H9 (cell line): ENCODE measurements at regions not wholly inside any gene's neighbourhood (a gene's known extent, or its start where the extent isn't known, plus 50 kb on each side); places are given as distances from the start of the nearest gene placed in this dataset.

Experiments used
- DNase-seq: peaks from one replicate; pipeline ENCODE4 v3.0.0-alpha.2; 2017
- H2AFZ ChIP-seq: one replicate; pipeline ENCODE4 v1.6.1; 2013; ENCODE audit warnings: mild to moderate bottlenecking, low read length, control low read depth, moderate library complexity
- H2AK5ac ChIP-seq: 2 replicates; pipeline ENCODE4 v1.6.1; 2013; ENCODE audit warnings: low read length, control low read depth, mixed read lengths; ENCODE audit not compliant: insufficient read length
- H2BK120ac ChIP-seq: one replicate; pipeline ENCODE4 v1.6.1; 2013; ENCODE audit warnings: low read depth, mild to moderate bottlenecking, low read length, control low read depth, inconsistent platforms; ENCODE audit not compliant: poor library complexity, severe bottlenecking
- H2BK12ac ChIP-seq: 2 replicates; pipeline ENCODE4 v1.6.1; 2013; ENCODE audit warnings: low read length, control low read depth, mixed read lengths, low read depth; ENCODE audit not compliant: insufficient read length
- H2BK15ac ChIP-seq: 2 replicates; pipeline ENCODE4 v1.6.1; 2013; ENCODE audit warnings: low read depth, low read length, control low read depth
- H2BK20ac ChIP-seq: one replicate; pipeline ENCODE4 v1.6.1; 2013; ENCODE audit warnings: low read depth, mild to moderate bottlenecking, low read length, control low read depth, inconsistent platforms; ENCODE audit not compliant: poor library complexity, severe bottlenecking
- H2BK5ac ChIP-seq: 2 replicates; pipeline ENCODE4 v1.6.1; 2013; ENCODE audit warnings: low read length, control low read depth, mixed read lengths; ENCODE audit not compliant: insufficient read length
- H3K14ac ChIP-seq: 2 replicates; pipeline ENCODE4 v1.6.1; 2013; ENCODE audit warnings: low read length, control low read depth; ENCODE audit not compliant: insufficient read depth
- H3K18ac ChIP-seq: 2 replicates; pipeline ENCODE4 v1.6.1; 2013; ENCODE audit warnings: low read depth, mild to moderate bottlenecking, mixed read lengths, low read length, control low read depth; ENCODE audit not compliant: insufficient read length
- H3K23ac ChIP-seq: 2 replicates; pipeline ENCODE4 v1.6.1; 2013; ENCODE audit warnings: low read length, control low read depth, mixed read lengths, low read depth; ENCODE audit not compliant: insufficient read length
- H3K23me2 ChIP-seq: 2 replicates; pipeline ENCODE4 v1.6.1; 2013; ENCODE audit warnings: low read depth, mild to moderate bottlenecking, mixed read lengths, low read length, control low read depth; ENCODE audit not compliant: insufficient read length, poor library complexity, severe bottlenecking
- H3K27ac ChIP-seq: 2 replicates; pipeline ENCODE4 v1.5.1; 2013; ENCODE audit warnings: low read length, control low read depth, mixed read lengths, low read depth; ENCODE audit not compliant: insufficient read length
- H3K27me3 ChIP-seq: 2 replicates; pipeline ENCODE4 v1.6.1; 2013; ENCODE audit warnings: low read length, control low read depth, inconsistent platforms; ENCODE audit not compliant: insufficient read depth
- H3K4ac ChIP-seq: 2 replicates; pipeline ENCODE4 v1.6.1; 2013; ENCODE audit warnings: low read depth, mild to moderate bottlenecking, control low read depth, inconsistent platforms, low read length, moderate library complexity
- H3K4me1 ChIP-seq: 2 replicates; pipeline ENCODE4 v1.6.1; 2013; ENCODE audit warnings: low read length, control low read depth, inconsistent platforms; ENCODE audit not compliant: insufficient read depth
- H3K4me2 ChIP-seq: 2 replicates; pipeline ENCODE4 v1.6.1; 2013; ENCODE audit warnings: low read length, control low read depth, mixed read lengths; ENCODE audit not compliant: insufficient read length, insufficient read depth
- H3K56ac ChIP-seq: 2 replicates; pipeline ENCODE4 v1.6.1; 2013; ENCODE audit warnings: low read depth, mild to moderate bottlenecking, mixed read lengths, low read length, control low read depth; ENCODE audit not compliant: insufficient read length
- H3K79me1 ChIP-seq: 2 replicates; pipeline ENCODE4 v1.6.1; 2013; ENCODE audit warnings: low read depth, mild to moderate bottlenecking, moderate library complexity, low read length, control low read depth, inconsistent platforms; ENCODE audit not compliant: insufficient read depth, poor library complexity, severe bottlenecking
- H3K79me2 ChIP-seq: 2 replicates; pipeline ENCODE4 v1.6.1; 2013; ENCODE audit warnings: low read length, control low read depth, inconsistent platforms; ENCODE audit not compliant: insufficient read depth
- H3K9ac ChIP-seq: 2 replicates; pipeline ENCODE4 v1.6.1; 2013; ENCODE audit warnings: low read length, control low read depth, mixed read lengths; ENCODE audit not compliant: insufficient read length; ENCODE audit errors: extremely low read depth
- H3K9me3 ChIP-seq: one replicate; pipeline ENCODE4 v1.6.1; 2013; ENCODE audit warnings: low read depth, low read length, inconsistent platforms; ENCODE audit not compliant: control insufficient read depth
- H3T11ph ChIP-seq: one replicate; pipeline ENCODE4 v1.6.1; 2013; ENCODE audit warnings: mild to moderate bottlenecking, low read length, control low read depth, inconsistent platforms
- H4K20me1 ChIP-seq: one replicate; pipeline ENCODE4 v1.6.1; 2013; ENCODE audit not compliant: control insufficient read depth, insufficient read length, insufficient read depth
- H4K5ac ChIP-seq: 2 replicates; pipeline ENCODE4 v1.6.1; 2013; ENCODE audit warnings: low read depth, mild to moderate bottlenecking, mixed read lengths, low read length, control low read depth; ENCODE audit not compliant: insufficient read length
- H4K8ac ChIP-seq: replicated peaks from 2 replicates; pipeline ENCODE4 v1.6.1; 2013; ENCODE audit warnings: low read length, control low read depth, mixed read lengths, low read depth; ENCODE audit not compliant: insufficient read length
- H4K91ac ChIP-seq: 2 replicates; pipeline ENCODE4 v1.6.1; 2013; ENCODE audit warnings: low read depth, mild to moderate bottlenecking, moderate library complexity, mixed read lengths, low read length, control low read depth; ENCODE audit not compliant: insufficient read length
- H3K27ac Mint-ChIP-seq, 3 experiments: 2 replicates in 2 of 3; 3 replicates in 1 of 3; pipeline ENCODE4 v1.8.0; 2020 to 2021; ENCODE audit warnings: mixed read lengths in 3 of 3, mild to moderate bottlenecking in 1 of 3, moderate library complexity in 1 of 3
- H3K27me3 Mint-ChIP-seq: 2 replicates; pipeline ENCODE4 v1.8.0; 2021; ENCODE audit warnings: low read depth, mild to moderate bottlenecking, moderate library complexity, mixed read lengths
- H3K36me3 Mint-ChIP-seq, 3 experiments: 2 replicates in 2 of 3; 3 replicates in 1 of 3; pipeline ENCODE4 v1.8.0; 2020 to 2021; ENCODE audit warnings: low read depth in 3 of 3, mixed read lengths in 3 of 3; ENCODE audit not compliant: insufficient read depth in 1 of 3
- H3K4me1 Mint-ChIP-seq, 2 experiments: 2 replicates each; pipeline ENCODE4 v1.8.0; 2020; ENCODE audit warnings: mixed read lengths in 2 of 2
- H3K4me3 Mint-ChIP-seq, 2 experiments: 2 replicates in 1 of 2; 3 replicates in 1 of 2; pipeline ENCODE4 v1.8.0; 2020 to 2021; ENCODE audit warnings: mild to moderate bottlenecking in 2 of 2, mixed read lengths in 2 of 2, moderate library complexity in 1 of 2
- H3K9me3 Mint-ChIP-seq, 2 experiments: 2 replicates in 1 of 2; 3 replicates in 1 of 2; pipeline ENCODE4 v1.8.0; 2020; ENCODE audit warnings: mild to moderate bottlenecking in 2 of 2, mixed read lengths in 2 of 2, moderate library complexity in 1 of 2
- WGBS: extraction: QIAGEN DNeasy Blood & Tissue Kit; methylation state at CpG from one replicate; pipeline ENCODE4 v1.1.7; 2013; ENCODE audit warnings: missing lambda C conversion rate, low lambda C conversion rate, mixed read lengths; ENCODE audit not compliant: insufficient read length; ENCODE audit errors: extremely low coverage; 5-methylcytosine and 5-hydroxymethylcytosine counted together
- TF ChIP-seq, protein P1 (sequence below): fragments of 200-600 bp; sonication (generic); conservative IDR thresholded peaks from 3 replicates; pipeline ENCODE4 v1.8.0; 2021; ENCODE audit warnings: antibody characterized with exemption, mild to moderate bottlenecking

DNA sequence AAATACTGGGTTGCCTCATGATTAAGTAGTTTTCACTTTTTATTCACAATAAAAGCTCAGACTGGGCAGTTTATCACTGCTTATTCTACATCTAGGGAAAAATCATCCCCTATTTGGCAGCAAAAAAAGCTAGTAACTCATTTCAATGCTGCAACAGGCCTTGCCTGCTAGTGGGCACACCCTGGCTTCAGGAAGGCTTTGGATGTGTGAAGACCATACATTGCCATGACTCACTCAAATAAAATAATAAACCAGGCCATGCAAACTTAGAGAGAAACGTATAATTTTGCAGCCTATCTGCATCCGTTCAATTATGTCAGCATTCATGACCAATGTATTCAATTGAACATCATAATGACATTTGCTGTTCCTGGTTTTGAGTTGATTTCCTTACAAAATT lies 402.9 kb downstream of the PIK3R1 start:
- Histone ChIP-seq H2AK5ac (no peak overlapping the region), H3K9ac (no peak overlapping the region), H3K4ac (no peak overlapping the region), H3K27me3 (no peaks in the 10 kb centered on the region), H3K4me1 (no peaks in the 10 kb centered on the region), H4K5ac (no peak overlapping the region), H2BK5ac (no peak overlapping the region), H3K27ac (no peak overlapping the region), H3K79me2 (no peaks in the 10 kb centered on the region), H3K79me1 (no peaks in the 10 kb centered on the region), H2AFZ (no peak overlapping the region), H3K23me2 (no peaks in the 10 kb centered on the region), H4K91ac (no peak overlapping the region), H2BK120ac (no peak overlapping the region), H3K4me2 (no peak overlapping the region), H4K20me1 (no peaks in the 10 kb centered on the region), H3K18ac (no peak overlapping the region), H2BK20ac (no peak overlapping the region), H3K14ac (no peak overlapping the region), H2BK12ac (no peak overlapping the region), H3K9me3 (no peaks in the 10 kb centered on the region), H4K8ac (no peak overlapping the region), H3K56ac (no peak overlapping the region), H2BK15ac (no peak overlapping the region), H3K23ac (no peak overlapping the region), H3T11ph (no peak overlapping the region)
- Mint-ChIP-seq H3K27me3 (no peaks in the 10 kb centered on the region; the same call in 1 of the 2 replicates), H3K27ac (no peak overlapping the region), H3K4me3 (no peak overlapping the region), H3K9me3 (no peaks in the 10 kb centered on the region; a peak in 1 of 5 replicates), H3K36me3 (peaks cover 0 to 4% (median 0%) of the 10 kb centered on the region in 3 experiments; a peak in 1 of 7 replicates), H3K4me1 (no peaks in the 10 kb centered on the region)
- TF ChIP-seq, protein P1, sequence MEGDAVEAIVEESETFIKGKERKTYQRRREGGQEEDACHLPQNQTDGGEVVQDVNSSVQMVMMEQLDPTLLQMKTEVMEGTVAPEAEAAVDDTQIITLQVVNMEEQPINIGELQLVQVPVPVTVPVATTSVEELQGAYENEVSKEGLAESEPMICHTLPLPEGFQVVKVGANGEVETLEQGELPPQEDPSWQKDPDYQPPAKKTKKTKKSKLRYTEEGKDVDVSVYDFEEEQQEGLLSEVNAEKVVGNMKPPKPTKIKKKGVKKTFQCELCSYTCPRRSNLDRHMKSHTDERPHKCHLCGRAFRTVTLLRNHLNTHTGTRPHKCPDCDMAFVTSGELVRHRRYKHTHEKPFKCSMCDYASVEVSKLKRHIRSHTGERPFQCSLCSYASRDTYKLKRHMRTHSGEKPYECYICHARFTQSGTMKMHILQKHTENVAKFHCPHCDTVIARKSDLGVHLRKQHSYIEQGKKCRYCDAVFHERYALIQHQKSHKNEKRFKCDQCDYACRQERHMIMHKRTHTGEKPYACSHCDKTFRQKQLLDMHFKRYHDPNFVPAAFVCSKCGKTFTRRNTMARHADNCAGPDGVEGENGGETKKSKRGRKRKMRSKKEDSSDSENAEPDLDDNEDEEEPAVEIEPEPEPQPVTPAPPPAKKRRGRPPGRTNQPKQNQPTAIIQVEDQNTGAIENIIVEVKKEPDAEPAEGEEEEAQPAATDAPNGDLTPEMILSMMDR: no peak
- no CpG with 5 or more reads among the region's 2 CpGs for WGBS
- no peak for DNase-seq
